ENCODE measurements at regions not wholly inside any gene's neighbourhood (a gene's known extent, or its start where the extent isn't known, plus 50 kb on each side); places are given as distances from the start of the nearest gene placed in this dataset.
A peak's percentile ranks its signal among the peaks of the same experiment; 100 is the strongest.
"Not testable (repeated sequence)": the region's sequence is repeated elsewhere in the genome, so short reads cannot be mapped to it uniquely, and the experiment has no call there.

GRCh38 chr6:137655291-137655690, 161.1 kb upstream of the OLIG3 start:
- no peak for DNase-seq (ENCODE audit: low read depth)

DNA sequence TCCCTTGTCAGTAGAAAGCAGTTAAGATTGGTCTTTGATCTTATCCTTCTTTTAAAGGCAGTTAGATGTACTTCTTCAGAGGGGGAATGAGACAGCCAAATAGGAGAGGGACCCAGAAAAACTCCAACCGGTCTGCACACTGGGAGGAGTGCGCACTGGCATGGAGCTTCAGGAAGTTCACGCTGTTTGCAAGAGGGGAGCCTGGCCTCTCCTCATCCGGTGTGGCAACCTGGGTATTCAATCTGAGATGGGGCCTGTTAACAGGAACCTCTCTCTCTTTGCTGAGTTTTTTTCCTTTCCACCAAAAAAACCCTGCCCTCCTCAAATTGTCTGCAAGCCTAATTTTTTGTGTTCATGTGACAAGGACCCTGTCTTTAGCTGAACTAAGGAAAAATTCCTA, 162.5 kb upstream of the OLIG3 start:
- no peak for DNase-seq (ENCODE audit: low read depth)

- DNase-seq (ENCODE audit: low read depth): no peak
These were observed 163.2 kb upstream of the OLIG3 start for GRCh38 chr6:137657351-137657911.

DNA sequence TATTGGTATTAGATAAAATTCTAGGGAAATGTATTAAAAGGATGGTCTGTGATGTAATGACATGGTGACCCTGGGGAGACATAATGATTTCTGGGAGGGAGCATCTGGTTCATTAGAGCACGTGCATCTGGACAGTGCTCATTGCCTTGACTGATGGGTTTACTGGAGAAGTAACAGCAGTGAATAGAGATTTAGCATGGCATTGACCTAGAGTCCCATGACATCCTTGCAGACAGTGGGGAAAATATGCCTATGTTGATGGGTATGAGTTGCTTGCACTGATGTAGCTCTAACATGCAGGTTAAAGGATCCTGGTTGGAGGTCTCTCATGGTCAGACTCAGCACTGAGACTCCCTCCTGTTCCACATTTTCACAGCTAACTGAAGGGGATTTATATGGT, 164.1 kb upstream of the OLIG3 start:
- no peak for DNase-seq (ENCODE audit: low read depth)

DNA sequence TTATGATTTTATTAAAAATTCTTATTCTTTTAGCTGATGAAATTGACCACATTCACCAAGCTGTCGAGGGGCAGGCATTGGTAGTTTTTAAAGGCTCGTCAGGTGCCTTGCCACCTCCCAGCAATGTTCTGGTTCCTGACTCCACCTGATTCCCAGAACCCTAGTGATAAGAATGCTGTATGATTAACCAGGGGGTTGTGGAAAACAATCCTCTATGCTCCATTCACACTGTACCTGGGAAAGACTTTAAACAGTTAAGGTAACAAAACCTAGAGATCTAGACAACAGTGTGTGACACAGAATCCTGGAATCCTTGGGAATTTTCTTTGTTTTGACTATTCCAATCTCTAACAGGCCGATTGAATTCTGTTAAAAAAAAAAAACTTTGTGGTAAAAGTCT, 165.7 kb upstream of the OLIG3 start:
- no peak for DNase-seq (ENCODE audit: low read depth)

GRCh38 chr6:137660296-137660731, 166.1 kb upstream of the OLIG3 start:
- DNase-seq (ENCODE audit: low read depth): no peak

GRCh38 chr6:137661601-137662000, 167.4 kb upstream of the OLIG3 start:
- DNase-seq (ENCODE audit: low read depth): peak; percentile 42

GRCh38 chr6:137664183-137664582, 170.0 kb upstream of the OLIG3 start:
- no peak for DNase-seq (ENCODE audit: low read depth)

- DNase-seq (ENCODE audit: low read depth): peak; percentile 29
These were observed 171.2 kb upstream of the OLIG3 start for GRCh38 chr6:137665342-137665934.

DNA sequence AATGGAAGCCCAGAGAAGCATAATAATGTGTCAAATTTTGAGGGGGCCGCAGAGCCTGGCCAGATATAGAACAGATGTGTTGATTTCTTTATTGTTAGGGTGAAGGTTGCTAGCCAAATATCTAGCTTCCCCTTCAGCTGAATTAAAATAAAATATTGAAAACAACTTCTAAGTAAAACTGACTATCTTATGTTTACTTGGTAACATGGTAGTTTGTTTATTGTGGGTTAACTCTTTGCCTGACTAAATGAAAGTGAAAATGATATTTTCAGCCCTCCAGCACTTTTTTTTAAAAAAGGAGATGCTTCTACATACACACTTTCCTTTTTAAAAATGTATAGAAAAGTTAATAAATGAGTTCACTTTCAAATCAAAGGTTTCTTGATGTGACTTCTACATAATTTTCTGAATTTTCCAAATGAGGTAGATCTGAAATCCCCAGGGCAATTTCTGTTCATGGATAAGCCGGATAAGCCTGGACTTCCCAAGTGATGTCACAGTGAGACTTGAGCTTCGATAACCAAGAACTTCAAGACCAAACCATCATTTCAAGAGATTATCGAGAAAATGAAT, 172.1 kb upstream of the OLIG3 start:
- DNase-seq (ENCODE audit: low read depth): no peak

DNA sequence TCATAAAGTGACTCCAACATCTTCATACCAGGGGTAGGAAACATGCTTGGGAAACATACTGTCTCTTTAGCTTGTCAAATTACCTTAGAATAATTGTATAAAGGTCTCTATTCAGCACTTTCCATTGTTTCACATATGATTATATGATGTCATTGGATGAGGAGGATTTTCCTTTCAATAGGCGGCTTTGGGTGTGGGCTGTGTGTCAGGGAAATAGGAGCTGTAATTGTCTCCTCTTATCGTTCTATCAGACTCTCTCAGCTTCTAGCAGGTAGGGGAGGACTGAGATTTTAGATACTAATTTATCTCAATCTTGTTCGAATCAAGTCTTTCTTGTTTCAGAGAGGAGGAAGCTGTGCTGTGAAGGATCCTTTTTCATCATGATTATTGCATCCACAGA, 179.4 kb upstream of the OLIG3 start:
- DNase-seq (ENCODE audit: low read depth): no peak

DNA sequence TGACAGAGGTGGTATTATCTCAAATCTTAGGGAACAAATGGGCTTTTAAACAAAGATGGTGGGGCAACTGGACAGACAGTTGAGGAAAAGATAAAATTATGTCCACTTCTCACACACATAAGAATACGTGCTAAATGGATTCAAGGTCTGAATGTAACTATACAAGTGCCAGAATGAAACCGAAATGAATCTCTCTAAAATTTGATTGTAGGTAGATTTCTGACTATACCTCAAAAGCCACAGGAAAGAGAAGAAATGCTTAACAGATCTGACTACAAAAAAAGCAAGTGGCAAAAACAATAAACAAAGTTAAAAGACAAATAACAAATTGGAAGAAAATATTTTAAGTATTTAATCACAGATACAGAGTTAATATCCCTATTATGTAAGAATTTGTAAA, 182.7 kb upstream of the OLIG3 start:
- DNase-seq (ENCODE audit: low read depth): no peak

- no peak for DNase-seq (ENCODE audit: low read depth)
These were observed 183.5 kb upstream of the OLIG3 start for GRCh38 chr6:137677709-137678108.

DNA sequence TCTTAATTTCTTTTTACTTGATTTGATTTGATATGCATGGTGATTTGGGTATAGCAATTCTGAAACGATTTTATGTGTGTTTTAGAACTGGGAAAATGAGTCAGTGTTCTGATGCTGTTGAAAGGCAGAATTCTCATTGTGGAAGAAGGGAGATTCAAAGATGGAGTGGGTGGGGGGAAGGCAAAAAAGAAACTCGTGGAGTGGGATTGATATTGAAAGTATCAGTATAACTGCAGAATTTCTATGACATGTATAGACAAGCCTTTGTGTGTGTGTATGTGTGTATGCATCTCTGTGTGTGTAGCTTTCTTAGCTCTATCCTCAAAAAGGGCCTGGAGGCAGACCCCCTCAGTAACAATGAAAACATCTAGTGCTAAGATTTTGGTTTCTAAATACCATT, 184.3 kb upstream of the OLIG3 start:
- no peak for DNase-seq (ENCODE audit: low read depth)

DNA sequence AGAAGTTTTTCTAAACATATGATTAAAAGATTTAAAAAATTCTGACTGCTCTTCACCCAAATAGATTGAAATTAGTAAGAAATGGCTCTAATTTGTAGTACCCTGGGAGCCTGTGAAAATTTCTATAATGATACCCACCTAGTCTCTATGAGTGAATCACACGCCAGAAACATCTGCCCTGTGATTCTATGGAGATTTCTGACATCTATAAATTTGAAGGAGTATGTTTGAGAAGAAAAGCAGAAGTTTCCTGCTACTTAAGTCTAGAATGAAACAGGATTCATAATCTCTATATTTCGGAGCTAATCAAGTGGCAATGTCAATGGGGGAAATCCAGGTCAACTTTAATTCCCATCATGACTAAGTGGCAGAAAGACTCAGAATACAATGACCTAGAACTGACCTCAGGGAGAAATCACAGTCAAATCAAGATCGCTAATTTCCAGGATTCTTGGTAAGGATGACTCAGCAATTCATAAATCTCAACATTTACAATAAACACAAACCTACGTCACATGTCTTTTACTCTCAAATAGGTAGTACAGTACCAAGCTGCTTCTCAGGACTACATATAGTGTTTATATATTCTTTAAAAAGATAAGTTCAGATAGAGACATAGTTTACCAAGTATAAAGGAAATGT, 186.2 kb upstream of the TNFAIP3 start:
- DNase-seq (ENCODE audit: low read depth): peak; percentile 44

DNA sequence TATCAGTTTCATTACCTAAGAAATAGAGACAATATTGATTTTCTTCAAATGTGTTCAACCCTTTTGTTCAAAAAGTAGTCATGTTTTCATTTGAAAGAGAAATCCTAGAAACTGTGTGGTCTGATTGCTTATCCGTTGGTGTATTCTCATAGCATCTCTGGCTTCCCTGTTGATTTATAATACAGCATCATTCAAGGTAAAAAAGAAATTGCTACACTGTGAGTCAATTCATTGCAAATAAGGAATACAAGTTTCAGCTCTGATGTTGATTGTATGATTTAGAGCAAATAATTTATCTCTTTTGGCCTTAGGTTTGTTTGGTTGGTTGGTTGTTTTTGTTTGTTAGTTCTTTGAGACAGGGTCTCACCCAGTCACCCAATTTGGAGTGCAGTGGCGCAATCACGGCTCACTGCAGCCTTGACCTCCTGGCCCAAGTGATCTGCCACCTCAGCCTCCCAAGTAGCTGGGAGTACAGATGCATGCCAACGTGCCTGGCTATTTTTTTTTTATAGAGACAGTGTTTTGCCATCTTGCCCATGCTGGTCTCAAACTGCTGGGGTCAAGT, 185.5 kb upstream of the TNFAIP3 start:
- no peak for DNase-seq (ENCODE audit: low read depth)

DNA sequence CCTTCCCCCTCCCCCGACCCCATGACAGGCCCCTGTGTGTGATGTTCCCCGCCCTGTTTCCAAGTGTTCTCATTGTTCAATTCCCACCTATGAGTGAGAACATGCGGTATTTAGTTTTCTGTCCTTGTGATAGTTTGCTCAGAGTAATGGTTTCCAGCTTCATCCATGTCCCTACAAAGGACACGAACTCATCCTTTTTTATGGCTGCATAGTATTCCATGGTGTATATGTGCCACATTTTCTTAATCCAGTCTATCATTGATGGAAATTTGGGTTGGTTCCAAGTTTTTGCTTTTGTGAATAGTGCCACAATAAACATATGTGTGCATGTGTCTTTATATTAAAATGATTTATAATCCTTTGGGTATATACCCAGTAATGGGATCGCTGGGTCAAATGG, 184.4 kb upstream of the TNFAIP3 start:
- not testable (repeated sequence) for DNase-seq (ENCODE audit: low read depth)

DNA sequence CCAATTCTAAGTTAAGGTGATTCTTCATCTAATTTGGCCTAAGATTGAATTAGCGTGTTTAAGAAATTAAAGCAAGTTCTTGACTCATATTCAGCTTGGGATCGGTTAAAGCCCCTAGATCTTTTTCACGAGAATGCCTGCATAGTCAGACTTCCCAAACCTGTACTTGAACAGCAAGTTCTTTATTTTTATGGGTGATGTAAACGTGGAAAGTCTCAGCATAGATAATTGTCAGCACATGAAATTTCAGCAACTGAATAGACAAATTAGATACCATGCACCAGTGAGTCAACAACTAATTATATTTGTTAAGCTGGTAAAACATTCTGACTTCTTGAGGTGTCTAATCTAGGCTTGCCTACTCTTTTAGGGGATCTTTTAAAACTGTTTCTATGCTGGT, 183.1 kb upstream of the TNFAIP3 start:
- DNase-seq (ENCODE audit: low read depth): no peak

DNA sequence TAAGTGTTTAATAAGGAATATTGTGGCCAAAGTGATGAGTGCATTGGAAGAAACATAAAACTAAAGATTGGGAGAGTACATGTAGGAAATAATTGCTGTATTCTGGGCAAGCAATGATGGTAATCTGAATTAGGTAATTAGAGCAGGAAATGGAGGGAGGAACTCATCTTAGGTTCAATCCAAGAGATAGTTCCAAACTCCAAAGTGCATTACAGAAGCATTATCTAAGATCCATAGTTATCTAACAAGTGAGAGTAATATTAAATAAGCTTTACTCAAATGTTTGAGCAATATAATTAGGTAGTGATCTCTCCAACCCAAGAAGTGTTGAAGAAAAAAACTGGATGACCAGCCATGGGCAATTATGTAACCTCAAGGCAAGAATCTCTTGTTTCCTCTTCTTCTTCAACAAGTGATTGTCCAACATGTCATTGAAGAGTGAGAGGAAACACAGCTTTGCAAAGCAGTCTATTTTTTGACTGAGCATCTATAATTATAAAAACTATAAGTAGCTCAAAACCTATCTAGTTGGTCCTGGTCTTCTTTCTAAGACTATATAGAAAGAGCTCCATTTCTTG, 181.2 kb upstream of the TNFAIP3 start:
- no peak for DNase-seq (ENCODE audit: low read depth)

GRCh38 chr6:137687818-137688217, 179.2 kb upstream of the TNFAIP3 start:
- no peak for DNase-seq (ENCODE audit: low read depth)

DNA sequence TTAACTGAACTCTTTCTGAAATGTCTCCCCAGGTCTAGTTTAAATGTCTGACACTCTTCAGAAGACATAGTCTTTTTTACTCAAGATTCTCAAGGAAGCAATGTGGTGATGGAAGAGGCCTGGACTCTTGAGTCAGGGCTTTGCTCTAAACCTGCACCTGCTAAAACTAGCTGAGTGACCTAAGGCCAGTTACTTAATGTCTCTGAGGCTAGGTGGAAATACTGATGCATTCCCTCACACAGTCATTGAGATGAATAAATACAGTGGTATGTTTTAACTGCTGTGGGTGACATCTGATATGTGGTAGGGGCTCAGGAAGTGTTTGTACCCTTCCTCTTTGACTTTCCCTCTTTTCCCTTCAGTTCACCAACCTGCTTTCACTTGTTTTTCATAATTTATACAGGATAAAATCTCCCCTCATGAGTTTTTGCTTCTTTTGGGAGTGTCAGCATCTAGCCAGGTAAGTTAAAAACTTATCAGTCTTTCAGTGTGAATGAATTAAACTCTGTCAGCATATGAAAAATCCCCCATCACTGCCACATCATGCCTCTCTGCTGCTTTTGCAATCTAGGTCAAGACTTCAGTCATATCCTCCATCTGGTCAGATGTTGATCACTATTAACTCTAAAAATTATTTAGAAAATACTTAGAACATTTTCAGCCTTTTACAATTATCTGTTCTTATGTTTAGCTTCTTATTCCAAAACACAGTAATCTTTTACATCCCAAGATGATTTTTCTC, 178.7 kb upstream of the TNFAIP3 start:
- no peak for DNase-seq (ENCODE audit: low read depth)

- no peak for DNase-seq (ENCODE audit: low read depth)
These were observed 177.7 kb upstream of the TNFAIP3 start for GRCh38 chr6:137689377-137689776.

Data from EH (cell line).